ENCODE measurements at regions not wholly inside any gene's neighbourhood (a gene's known extent, or its start where the extent isn't known, plus 50 kb on each side); places are given as distances from the start of the nearest gene placed in this dataset.

DNA sequence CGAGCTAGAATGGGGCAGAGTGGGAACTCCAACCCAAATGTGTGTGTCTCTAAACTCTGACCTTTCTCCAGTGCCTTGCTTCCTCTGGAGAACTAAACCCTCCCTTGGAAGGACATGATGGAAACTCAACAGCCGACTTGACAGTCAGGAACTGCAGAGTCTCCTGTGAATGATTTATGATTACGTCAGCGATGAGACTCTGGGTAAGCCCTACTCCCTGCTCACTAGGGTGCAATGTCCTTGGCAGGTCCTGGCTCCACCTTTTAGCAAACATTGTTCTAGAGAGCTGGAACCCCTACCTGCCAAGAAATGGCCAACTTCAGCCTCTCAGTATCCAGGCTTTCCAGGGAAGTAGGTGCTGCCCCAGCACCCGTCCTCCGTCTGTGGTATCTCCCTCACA lies 96.1 kb upstream of the CD82 start:
- TF ChIP-seq POLR2AphosphoS5 (IDR thresholded peaks at IDR 0.05; ENCODE audit: borderline replicate concordance, low read depth, low read length) (no peak), EZH2 (IDR thresholded peaks at IDR 0.05) (no peak), FOXP2 (optimal IDR thresholded peaks at IDR 0.05; ENCODE audit: control extremely low read depth, extremely low read length, insufficient read depth) (no peak)

Data from SK-N-MC (cell line).